H9 (cell line): ENCODE measurements at regions not wholly inside any gene's neighbourhood (a gene's known extent, or its start where the extent isn't known, plus 50 kb on each side); places are given as distances from the start of the nearest gene placed in this dataset.

Experiments
- DNase-seq: peaks from one replicate; pipeline ENCODE4 v3.0.0-alpha.2; 2017
- H2AFZ ChIP-seq: one replicate; pipeline ENCODE4 v1.6.1; 2013; ENCODE audit warnings: mild to moderate bottlenecking, low read length, control low read depth, moderate library complexity
- H2AK5ac ChIP-seq: 2 replicates; pipeline ENCODE4 v1.6.1; 2013; ENCODE audit warnings: low read length, control low read depth, mixed read lengths; ENCODE audit not compliant: insufficient read length
- H2BK120ac ChIP-seq: one replicate; pipeline ENCODE4 v1.6.1; 2013; ENCODE audit warnings: low read depth, mild to moderate bottlenecking, low read length, control low read depth, inconsistent platforms; ENCODE audit not compliant: poor library complexity, severe bottlenecking
- H2BK12ac ChIP-seq: 2 replicates; pipeline ENCODE4 v1.6.1; 2013; ENCODE audit warnings: low read length, control low read depth, mixed read lengths, low read depth; ENCODE audit not compliant: insufficient read length
- H2BK15ac ChIP-seq: 2 replicates; pipeline ENCODE4 v1.6.1; 2013; ENCODE audit warnings: low read depth, low read length, control low read depth
- H2BK20ac ChIP-seq: one replicate; pipeline ENCODE4 v1.6.1; 2013; ENCODE audit warnings: low read depth, mild to moderate bottlenecking, low read length, control low read depth, inconsistent platforms; ENCODE audit not compliant: poor library complexity, severe bottlenecking
- H2BK5ac ChIP-seq: 2 replicates; pipeline ENCODE4 v1.6.1; 2013; ENCODE audit warnings: low read length, control low read depth, mixed read lengths; ENCODE audit not compliant: insufficient read length
- H3K14ac ChIP-seq: 2 replicates; pipeline ENCODE4 v1.6.1; 2013; ENCODE audit warnings: low read length, control low read depth; ENCODE audit not compliant: insufficient read depth
- H3K18ac ChIP-seq: 2 replicates; pipeline ENCODE4 v1.6.1; 2013; ENCODE audit warnings: low read depth, mild to moderate bottlenecking, mixed read lengths, low read length, control low read depth; ENCODE audit not compliant: insufficient read length
- H3K23ac ChIP-seq: 2 replicates; pipeline ENCODE4 v1.6.1; 2013; ENCODE audit warnings: low read length, control low read depth, mixed read lengths, low read depth; ENCODE audit not compliant: insufficient read length
- H3K23me2 ChIP-seq: 2 replicates; pipeline ENCODE4 v1.6.1; 2013; ENCODE audit warnings: low read depth, mild to moderate bottlenecking, mixed read lengths, low read length, control low read depth; ENCODE audit not compliant: insufficient read length, poor library complexity, severe bottlenecking
- H3K27ac ChIP-seq: 2 replicates; pipeline ENCODE4 v1.5.1; 2013; ENCODE audit warnings: low read length, control low read depth, mixed read lengths, low read depth; ENCODE audit not compliant: insufficient read length
- H3K27me3 ChIP-seq: 2 replicates; pipeline ENCODE4 v1.6.1; 2013; ENCODE audit warnings: low read length, control low read depth, inconsistent platforms; ENCODE audit not compliant: insufficient read depth
- H3K4ac ChIP-seq: 2 replicates; pipeline ENCODE4 v1.6.1; 2013; ENCODE audit warnings: low read depth, mild to moderate bottlenecking, control low read depth, inconsistent platforms, low read length, moderate library complexity
- H3K4me1 ChIP-seq: 2 replicates; pipeline ENCODE4 v1.6.1; 2013; ENCODE audit warnings: low read length, control low read depth, inconsistent platforms; ENCODE audit not compliant: insufficient read depth
- H3K4me2 ChIP-seq: 2 replicates; pipeline ENCODE4 v1.6.1; 2013; ENCODE audit warnings: low read length, control low read depth, mixed read lengths; ENCODE audit not compliant: insufficient read length, insufficient read depth
- H3K56ac ChIP-seq: 2 replicates; pipeline ENCODE4 v1.6.1; 2013; ENCODE audit warnings: low read depth, mild to moderate bottlenecking, mixed read lengths, low read length, control low read depth; ENCODE audit not compliant: insufficient read length
- H3K79me1 ChIP-seq: 2 replicates; pipeline ENCODE4 v1.6.1; 2013; ENCODE audit warnings: low read depth, mild to moderate bottlenecking, moderate library complexity, low read length, control low read depth, inconsistent platforms; ENCODE audit not compliant: insufficient read depth, poor library complexity, severe bottlenecking
- H3K79me2 ChIP-seq: 2 replicates; pipeline ENCODE4 v1.6.1; 2013; ENCODE audit warnings: low read length, control low read depth, inconsistent platforms; ENCODE audit not compliant: insufficient read depth
- H3K9ac ChIP-seq: 2 replicates; pipeline ENCODE4 v1.6.1; 2013; ENCODE audit warnings: low read length, control low read depth, mixed read lengths; ENCODE audit not compliant: insufficient read length; ENCODE audit errors: extremely low read depth
- H3K9me3 ChIP-seq: one replicate; pipeline ENCODE4 v1.6.1; 2013; ENCODE audit warnings: low read depth, low read length, inconsistent platforms; ENCODE audit not compliant: control insufficient read depth
- H3T11ph ChIP-seq: one replicate; pipeline ENCODE4 v1.6.1; 2013; ENCODE audit warnings: mild to moderate bottlenecking, low read length, control low read depth, inconsistent platforms
- H4K20me1 ChIP-seq: one replicate; pipeline ENCODE4 v1.6.1; 2013; ENCODE audit not compliant: control insufficient read depth, insufficient read length, insufficient read depth
- H4K5ac ChIP-seq: 2 replicates; pipeline ENCODE4 v1.6.1; 2013; ENCODE audit warnings: low read depth, mild to moderate bottlenecking, mixed read lengths, low read length, control low read depth; ENCODE audit not compliant: insufficient read length
- H4K8ac ChIP-seq: replicated peaks from 2 replicates; pipeline ENCODE4 v1.6.1; 2013; ENCODE audit warnings: low read length, control low read depth, mixed read lengths, low read depth; ENCODE audit not compliant: insufficient read length
- H4K91ac ChIP-seq: 2 replicates; pipeline ENCODE4 v1.6.1; 2013; ENCODE audit warnings: low read depth, mild to moderate bottlenecking, moderate library complexity, mixed read lengths, low read length, control low read depth; ENCODE audit not compliant: insufficient read length
- H3K27ac Mint-ChIP-seq, 3 experiments: 2 replicates in 2 of 3; 3 replicates in 1 of 3; pipeline ENCODE4 v1.8.0; 2020 to 2021; ENCODE audit warnings: mixed read lengths in 3 of 3, mild to moderate bottlenecking in 1 of 3, moderate library complexity in 1 of 3
- H3K27me3 Mint-ChIP-seq: 2 replicates; pipeline ENCODE4 v1.8.0; 2021; ENCODE audit warnings: low read depth, mild to moderate bottlenecking, moderate library complexity, mixed read lengths
- H3K36me3 Mint-ChIP-seq, 3 experiments: 2 replicates in 2 of 3; 3 replicates in 1 of 3; pipeline ENCODE4 v1.8.0; 2020 to 2021; ENCODE audit warnings: low read depth in 3 of 3, mixed read lengths in 3 of 3; ENCODE audit not compliant: insufficient read depth in 1 of 3
- H3K4me1 Mint-ChIP-seq, 2 experiments: 2 replicates each; pipeline ENCODE4 v1.8.0; 2020; ENCODE audit warnings: mixed read lengths in 2 of 2
- H3K4me3 Mint-ChIP-seq, 2 experiments: 2 replicates in 1 of 2; 3 replicates in 1 of 2; pipeline ENCODE4 v1.8.0; 2020 to 2021; ENCODE audit warnings: mild to moderate bottlenecking in 2 of 2, mixed read lengths in 2 of 2, moderate library complexity in 1 of 2
- H3K9me3 Mint-ChIP-seq, 2 experiments: 2 replicates in 1 of 2; 3 replicates in 1 of 2; pipeline ENCODE4 v1.8.0; 2020; ENCODE audit warnings: mild to moderate bottlenecking in 2 of 2, mixed read lengths in 2 of 2, moderate library complexity in 1 of 2
- WGBS: extraction: QIAGEN DNeasy Blood & Tissue Kit; methylation state at CpG from one replicate; pipeline ENCODE4 v1.1.7; 2013; ENCODE audit warnings: missing lambda C conversion rate, low lambda C conversion rate, mixed read lengths; ENCODE audit not compliant: insufficient read length; ENCODE audit errors: extremely low coverage; 5-methylcytosine and 5-hydroxymethylcytosine counted together
- TF ChIP-seq, protein P1 (sequence below): fragments of 200-600 bp; sonication (generic); conservative IDR thresholded peaks from 3 replicates; pipeline ENCODE4 v1.8.0; 2021; ENCODE audit warnings: antibody characterized with exemption, mild to moderate bottlenecking

DNA sequence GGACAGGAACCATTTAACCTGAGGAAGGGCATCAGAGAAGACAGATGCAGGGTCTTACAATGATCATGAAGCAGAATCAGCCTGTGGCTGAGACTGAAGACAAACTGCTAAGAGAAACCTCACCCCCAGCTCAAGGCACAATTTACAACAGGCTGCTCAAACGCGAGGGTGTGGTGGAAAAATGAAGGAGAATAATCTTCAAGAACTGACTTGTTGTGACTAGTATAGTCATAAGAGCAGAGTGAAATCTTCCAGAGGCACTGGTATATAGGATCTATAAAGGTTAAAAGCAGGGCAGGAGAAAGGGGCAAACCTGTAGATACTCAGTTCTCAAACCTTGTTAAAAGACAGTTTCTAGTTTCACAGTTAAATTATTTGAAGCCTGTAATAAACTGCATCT lies 1155.8 kb upstream of the TMEFF2 start:
- no CpG with 5 or more reads among the region's 2 CpGs for WGBS
- no peak overlapping the region for H3K4me3 Mint-ChIP-seq
- no peak overlapping the region for H2BK20ac ChIP-seq
- no peaks in the 10 kb centered on the region for H3K79me2 ChIP-seq
- no peak overlapping the region; a peak in 1 of 7 replicates for H3K27ac Mint-ChIP-seq
- no peak overlapping the region for H2BK120ac ChIP-seq
- H3K27me3 ChIP-seq: no peaks in the 10 kb centered on the region
- no peak overlapping the region for H2BK5ac ChIP-seq
- no peak overlapping the region for H3K27ac ChIP-seq
- no peak overlapping the region for H3K4me2 ChIP-seq
- H2BK12ac ChIP-seq: no peak overlapping the region
- no peaks in the 10 kb centered on the region for H3K9me3 Mint-ChIP-seq
- H3K23me2 ChIP-seq: no peaks in the 10 kb centered on the region
- peaks cover 0 to 5% (median 2%) of the 10 kb centered on the region in 3 experiments; a peak in 1 of 7 replicates for H3K36me3 Mint-ChIP-seq
- no peaks in the 10 kb centered on the region for H3K9me3 ChIP-seq
- no peak for DNase-seq
- H3T11ph ChIP-seq: no peak overlapping the region
- H3K27me3 Mint-ChIP-seq: no peaks in the 10 kb centered on the region
- H3K14ac ChIP-seq: no peak overlapping the region
- H4K5ac ChIP-seq: no peak overlapping the region
- peaks cover 10 to 11% of the 10 kb centered on the region in 2 experiments for H3K4me1 Mint-ChIP-seq
- no peaks in the 10 kb centered on the region for H4K20me1 ChIP-seq
- no peak overlapping the region for H3K56ac ChIP-seq
- no peak overlapping the region for H4K91ac ChIP-seq
- H3K4ac ChIP-seq: no peak overlapping the region
- no peak overlapping the region for H4K8ac ChIP-seq
- no peak overlapping the region for H2AFZ ChIP-seq
- TF ChIP-seq, protein P1, sequence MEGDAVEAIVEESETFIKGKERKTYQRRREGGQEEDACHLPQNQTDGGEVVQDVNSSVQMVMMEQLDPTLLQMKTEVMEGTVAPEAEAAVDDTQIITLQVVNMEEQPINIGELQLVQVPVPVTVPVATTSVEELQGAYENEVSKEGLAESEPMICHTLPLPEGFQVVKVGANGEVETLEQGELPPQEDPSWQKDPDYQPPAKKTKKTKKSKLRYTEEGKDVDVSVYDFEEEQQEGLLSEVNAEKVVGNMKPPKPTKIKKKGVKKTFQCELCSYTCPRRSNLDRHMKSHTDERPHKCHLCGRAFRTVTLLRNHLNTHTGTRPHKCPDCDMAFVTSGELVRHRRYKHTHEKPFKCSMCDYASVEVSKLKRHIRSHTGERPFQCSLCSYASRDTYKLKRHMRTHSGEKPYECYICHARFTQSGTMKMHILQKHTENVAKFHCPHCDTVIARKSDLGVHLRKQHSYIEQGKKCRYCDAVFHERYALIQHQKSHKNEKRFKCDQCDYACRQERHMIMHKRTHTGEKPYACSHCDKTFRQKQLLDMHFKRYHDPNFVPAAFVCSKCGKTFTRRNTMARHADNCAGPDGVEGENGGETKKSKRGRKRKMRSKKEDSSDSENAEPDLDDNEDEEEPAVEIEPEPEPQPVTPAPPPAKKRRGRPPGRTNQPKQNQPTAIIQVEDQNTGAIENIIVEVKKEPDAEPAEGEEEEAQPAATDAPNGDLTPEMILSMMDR: no peak
- H2BK15ac ChIP-seq: no peak overlapping the region
- H3K4me1 ChIP-seq: no peaks in the 10 kb centered on the region
- no peaks in the 10 kb centered on the region for H3K79me1 ChIP-seq
- H3K9ac ChIP-seq: no peak overlapping the region
- H3K23ac ChIP-seq: no peak overlapping the region
- H2AK5ac ChIP-seq: no peak overlapping the region
- H3K18ac ChIP-seq: no peak overlapping the region
